Kidney epithelial cell (primary cell): ENCODE measurements at regions not wholly inside any gene's neighbourhood (a gene's known extent, or its start where the extent isn't known, plus 50 kb on each side); places are given as distances from the start of the nearest gene placed in this dataset.
A peak's percentile ranks its signal among the peaks of the same experiment; 100 is the strongest.

ENCODE experiments used
- DNase-seq: peaks from one replicate; pipeline ENCODE4 v3.0.0-alpha.2; 2010; ENCODE audit warnings: low read depth
- H3K27me3 ChIP-seq: 2 replicates; pipeline ENCODE4 v1.6.0; 2011; ENCODE audit warnings: low read length; ENCODE audit not compliant: control insufficient read depth, insufficient read depth
- H3K36me3 ChIP-seq: 2 replicates; pipeline ENCODE4 v1.5.1; 2011; ENCODE audit warnings: low read length; ENCODE audit not compliant: control insufficient read depth, insufficient read depth
- H3K4me3 ChIP-seq: 2 replicates; pipeline ENCODE4 v1.5.1; 2011; ENCODE audit warnings: low read depth, mild to moderate bottlenecking, control low read depth, low read length
- TF ChIP-seq, protein P1 (sequence below): IDR thresholded peaks from 2 replicates; pipeline ENCODE4 v1.5.1; 2011; ENCODE audit warnings: mild to moderate bottlenecking, moderate library complexity, low read length, control low read depth, inconsistent platforms; ENCODE audit not compliant: insufficient read depth, poor library complexity, severe bottlenecking

DNA sequence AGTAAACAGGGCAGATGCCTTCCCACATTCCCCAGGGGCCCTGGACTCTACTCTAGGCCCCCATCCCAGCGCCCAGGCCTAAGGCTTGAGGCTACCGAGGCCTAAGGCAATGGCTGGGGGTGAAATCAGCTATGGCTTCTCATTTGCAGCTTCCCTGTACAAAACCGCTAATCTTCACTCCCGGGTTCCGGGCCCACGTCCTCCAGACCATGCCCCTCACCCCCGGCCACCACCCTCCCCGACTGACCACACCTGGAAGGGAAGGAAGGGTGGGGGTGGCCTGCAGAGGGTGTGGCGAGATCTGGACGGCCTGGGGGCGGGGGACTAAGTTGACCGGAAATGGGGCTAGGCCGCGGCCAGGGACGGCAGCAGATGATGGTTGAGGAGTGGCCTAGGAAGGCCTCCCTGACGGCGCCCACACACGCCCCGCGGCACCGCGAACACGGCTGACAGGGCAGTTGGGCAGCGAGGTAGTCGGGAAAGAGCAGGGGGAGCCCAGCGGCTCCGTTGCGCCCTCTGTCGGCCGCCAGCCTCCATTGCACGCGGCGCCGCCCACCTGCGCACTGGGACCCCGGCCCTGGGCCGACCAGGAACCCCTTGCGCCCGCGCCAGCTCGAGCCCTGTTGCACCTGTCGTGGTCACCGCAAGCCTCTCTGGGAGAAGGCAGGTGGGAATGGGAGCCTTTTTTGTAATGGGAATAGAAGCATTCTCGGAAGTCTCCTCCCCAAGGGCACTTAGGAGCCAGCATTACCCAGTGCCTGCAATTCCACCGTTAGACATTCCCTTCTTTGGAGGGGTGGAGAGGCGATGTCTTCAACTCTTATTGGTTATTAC, 95.9 kb upstream of the CALM2 start:
- Histone ChIP-seq H3K36me3 (no peaks in the 10 kb centered on the region), H3K4me3 (peak overlapping the region; percentile 24), H3K27me3 (no peaks in the 10 kb centered on the region)
- no peak for DNase-seq
- TF ChIP-seq, protein P1, sequence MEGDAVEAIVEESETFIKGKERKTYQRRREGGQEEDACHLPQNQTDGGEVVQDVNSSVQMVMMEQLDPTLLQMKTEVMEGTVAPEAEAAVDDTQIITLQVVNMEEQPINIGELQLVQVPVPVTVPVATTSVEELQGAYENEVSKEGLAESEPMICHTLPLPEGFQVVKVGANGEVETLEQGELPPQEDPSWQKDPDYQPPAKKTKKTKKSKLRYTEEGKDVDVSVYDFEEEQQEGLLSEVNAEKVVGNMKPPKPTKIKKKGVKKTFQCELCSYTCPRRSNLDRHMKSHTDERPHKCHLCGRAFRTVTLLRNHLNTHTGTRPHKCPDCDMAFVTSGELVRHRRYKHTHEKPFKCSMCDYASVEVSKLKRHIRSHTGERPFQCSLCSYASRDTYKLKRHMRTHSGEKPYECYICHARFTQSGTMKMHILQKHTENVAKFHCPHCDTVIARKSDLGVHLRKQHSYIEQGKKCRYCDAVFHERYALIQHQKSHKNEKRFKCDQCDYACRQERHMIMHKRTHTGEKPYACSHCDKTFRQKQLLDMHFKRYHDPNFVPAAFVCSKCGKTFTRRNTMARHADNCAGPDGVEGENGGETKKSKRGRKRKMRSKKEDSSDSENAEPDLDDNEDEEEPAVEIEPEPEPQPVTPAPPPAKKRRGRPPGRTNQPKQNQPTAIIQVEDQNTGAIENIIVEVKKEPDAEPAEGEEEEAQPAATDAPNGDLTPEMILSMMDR: peak; percentile 83

DNA sequence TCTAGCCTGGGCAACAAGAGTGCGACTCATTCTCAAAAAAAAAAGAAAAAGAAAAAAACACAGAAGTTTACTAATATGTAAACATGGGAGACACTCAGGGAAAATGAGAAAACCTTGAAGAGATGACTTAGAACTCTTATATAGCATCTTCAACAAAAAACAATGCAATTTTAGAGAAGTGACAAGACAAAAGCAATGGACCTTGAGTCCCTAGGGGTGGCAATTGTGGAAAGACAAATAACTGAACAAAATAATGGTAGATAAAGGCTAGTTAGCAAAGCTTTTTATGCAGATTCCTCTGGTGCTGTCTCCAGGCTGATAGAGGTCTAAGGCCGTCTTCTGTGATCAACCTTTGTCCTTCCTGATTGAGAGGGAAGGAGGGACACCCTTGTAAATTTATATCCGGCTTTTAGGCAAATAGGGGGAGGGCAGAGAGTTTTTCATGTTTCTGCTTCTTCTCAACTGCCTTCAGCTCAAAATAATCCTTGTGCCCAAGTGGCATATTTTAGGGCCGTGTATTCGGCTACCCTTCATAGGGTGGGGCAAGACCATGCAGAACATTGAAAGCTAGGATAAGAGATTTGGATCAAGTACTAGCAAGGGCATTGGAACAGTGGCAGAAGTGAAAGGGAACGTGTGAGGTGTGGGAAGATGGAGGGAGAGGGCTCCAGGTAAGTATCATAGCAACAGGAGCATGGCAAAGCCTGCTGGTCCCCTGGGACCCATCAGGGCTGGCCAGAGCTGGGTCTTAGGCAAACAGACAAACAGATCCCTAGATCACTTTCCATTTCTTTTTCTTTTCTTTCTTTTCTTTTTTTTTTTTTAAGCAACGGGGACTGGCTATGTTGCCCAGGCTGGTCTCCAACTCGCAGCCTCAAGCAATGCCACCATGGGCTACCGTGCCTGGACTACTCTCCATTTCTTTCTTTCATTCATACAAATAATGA, 95.0 kb upstream of the CALM2 start:
- no peak for DNase-seq
- Histone ChIP-seq H3K4me3 (no peak overlapping the region), H3K27me3 (no peaks in the 10 kb centered on the region), H3K36me3 (no peaks in the 10 kb centered on the region)
- TF ChIP-seq, protein P1: no peak

DNA sequence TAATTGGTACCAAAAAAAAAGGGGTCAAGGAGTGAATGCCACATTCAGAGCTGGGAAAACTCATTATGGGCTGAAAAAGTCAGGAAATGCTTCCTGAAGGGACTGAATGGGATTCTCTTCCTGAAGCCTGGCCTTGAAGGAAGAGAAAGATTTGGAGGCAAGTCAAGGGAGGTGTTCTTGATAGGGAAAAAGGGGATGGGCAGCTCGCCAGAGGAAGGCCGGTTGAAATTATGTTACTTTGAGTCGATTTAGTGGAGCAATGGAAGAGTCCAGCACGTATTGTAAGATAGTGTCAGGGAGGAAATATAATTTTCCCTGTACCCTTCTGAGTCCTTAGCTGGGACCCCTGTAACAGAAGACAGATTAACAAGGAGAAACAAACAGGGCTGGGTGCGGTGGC, 94.1 kb upstream of the CALM2 start:
- no peak for DNase-seq
- Histone ChIP-seq H3K4me3 (no peak overlapping the region), H3K27me3 (no peaks in the 10 kb centered on the region), H3K36me3 (no peaks in the 10 kb centered on the region)
- TF ChIP-seq, protein P1: no peak

DNA sequence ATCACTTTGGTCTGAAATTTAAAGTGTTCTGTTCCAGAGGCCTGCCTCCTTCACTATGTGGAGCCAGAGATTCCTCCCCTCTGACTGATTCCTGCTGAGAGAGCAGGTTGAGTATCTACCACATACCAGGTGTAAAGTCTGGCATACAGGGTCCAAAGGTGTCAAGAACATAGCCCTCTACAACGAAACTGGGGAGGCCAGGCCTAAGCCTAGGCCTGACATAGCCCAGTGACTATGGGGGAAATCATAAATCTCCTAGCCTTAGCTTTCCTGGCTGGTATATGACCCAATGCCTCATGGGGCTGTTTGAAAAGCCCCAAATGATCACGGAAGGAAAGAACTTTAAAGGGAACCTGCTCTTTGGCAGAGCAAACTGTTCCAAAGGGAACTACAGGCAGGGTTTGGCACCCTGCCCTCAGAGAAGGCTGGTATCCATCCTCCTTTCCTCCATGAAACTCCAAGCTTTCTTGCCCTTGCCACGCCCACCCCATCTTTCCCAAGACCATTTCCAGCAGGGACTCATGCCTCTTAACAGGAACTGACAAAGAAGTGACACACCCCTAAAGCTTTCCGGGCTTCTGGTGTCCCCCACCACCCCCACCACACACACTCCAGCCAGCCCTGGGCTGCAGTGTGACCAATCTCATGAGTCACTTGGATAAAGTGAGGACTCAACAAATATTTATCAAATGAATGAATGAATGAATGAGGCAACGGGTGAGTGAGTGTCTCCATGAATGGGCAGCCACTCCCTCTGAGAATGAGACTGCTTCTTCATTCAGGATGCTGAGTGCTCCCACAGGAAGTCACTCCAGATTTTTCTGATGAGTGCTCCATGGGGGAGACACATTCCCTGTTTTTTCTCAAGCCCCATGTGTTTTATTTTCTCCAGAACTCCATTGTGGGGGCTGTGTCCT, 93.3 kb upstream of the CALM2 start:
- Histone ChIP-seq H3K36me3 (no peaks in the 10 kb centered on the region), H3K4me3 (no peak overlapping the region), H3K27me3 (no peaks in the 10 kb centered on the region)
- DNase-seq: peak; percentile 96
- TF ChIP-seq, protein P1: no peak

DNA sequence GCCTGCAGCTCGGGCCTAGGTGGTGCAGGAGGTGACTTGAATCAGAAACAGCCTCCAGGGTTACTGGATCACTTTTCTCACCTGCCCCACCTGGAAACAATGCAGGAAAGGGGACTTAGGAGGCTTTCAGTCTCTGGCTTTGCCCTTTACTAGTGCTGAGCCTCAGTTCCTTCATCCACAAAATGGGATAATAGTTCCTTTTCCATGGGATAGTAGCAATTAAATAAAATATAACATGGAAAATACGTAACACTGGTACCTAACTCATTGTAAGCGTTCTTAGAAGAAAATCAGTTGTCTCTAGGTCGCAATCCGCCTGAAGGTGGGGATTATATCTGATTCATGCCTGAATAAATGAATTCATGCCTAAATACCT, 91.4 kb upstream of the CALM2 start:
- no peak overlapping the region for H3K4me3 ChIP-seq
- no peaks in the 10 kb centered on the region for H3K27me3 ChIP-seq
- no peak for DNase-seq
- no peaks in the 10 kb centered on the region for H3K36me3 ChIP-seq
- TF ChIP-seq, protein P1: no peak
